Activated CD4-positive, alpha-beta T cell treated with anti-CD3 and anti-CD28 coated beads, Interleukin-2, Interleukin-6, amounts not matched to agents 100 ng/mL and 50 ng/mL, durations not matched to agents 16 hours and 8 hours (primary cell): ENCODE measurements at regions not wholly inside any gene's neighbourhood (a gene's known extent, or its start where the extent isn't known, plus 50 kb on each side); places are given as distances from the start of the nearest gene placed in this dataset.
"Not testable (repeated sequence)": the region's sequence is repeated elsewhere in the genome, so short reads cannot be mapped to it uniquely, and the experiment has no call there.

Experiments
- DNase-seq: peaks from one replicate; pipeline ENCODE4 v3.0.0-alpha.2; 2020

DNA sequence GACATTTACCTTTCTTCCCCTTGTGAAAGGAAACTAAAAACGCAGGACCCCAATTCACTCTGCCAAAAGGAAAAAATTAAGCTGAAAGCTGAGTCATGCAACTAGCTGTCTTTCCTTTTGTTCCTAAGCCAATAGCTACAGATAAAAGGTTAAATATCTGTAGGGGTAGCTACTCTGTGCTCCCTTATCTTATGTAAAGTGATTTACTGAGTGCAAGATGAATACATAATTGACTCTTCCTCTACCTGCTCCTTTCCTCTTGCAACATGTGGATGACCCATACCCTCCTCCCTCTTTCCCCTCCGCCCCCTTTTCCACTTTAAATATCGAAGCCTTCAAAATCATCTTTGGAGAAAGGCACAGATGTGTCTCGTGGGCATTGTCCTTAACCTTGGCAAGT, 68.0 kb upstream of the ZNF157 start:
- no peak for DNase-seq

GRCh38 chrX:47306471-47307023, 63.8 kb upstream of the ZNF157 start:
- DNase-seq: not testable (repeated sequence)

- DNase-seq: peak; percentile 62
Measured at GRCh38 chrX:47311932-47312774, 58.2 kb upstream of the ZNF157 start.

DNA sequence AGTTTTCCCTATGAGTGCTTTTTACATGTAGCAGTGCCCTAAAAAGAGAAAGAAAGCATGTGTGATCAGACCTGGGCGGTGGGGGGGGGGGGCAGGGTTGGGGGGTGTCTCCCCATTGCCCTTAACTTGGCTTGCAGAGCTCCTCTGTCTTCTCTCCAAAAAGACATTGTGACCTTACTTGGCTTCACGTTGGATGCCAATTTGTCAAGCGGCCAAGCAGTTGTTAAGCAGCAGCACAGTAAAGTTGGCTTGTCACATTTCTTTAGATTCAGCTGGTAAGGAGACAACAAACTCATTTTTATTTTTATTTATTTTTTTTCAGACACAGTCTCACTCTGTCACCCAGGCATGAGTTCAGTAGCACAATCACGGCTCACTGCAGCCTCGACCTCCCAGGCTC, 57.3 kb upstream of the ZNF157 start:
- no peak for DNase-seq

DNA sequence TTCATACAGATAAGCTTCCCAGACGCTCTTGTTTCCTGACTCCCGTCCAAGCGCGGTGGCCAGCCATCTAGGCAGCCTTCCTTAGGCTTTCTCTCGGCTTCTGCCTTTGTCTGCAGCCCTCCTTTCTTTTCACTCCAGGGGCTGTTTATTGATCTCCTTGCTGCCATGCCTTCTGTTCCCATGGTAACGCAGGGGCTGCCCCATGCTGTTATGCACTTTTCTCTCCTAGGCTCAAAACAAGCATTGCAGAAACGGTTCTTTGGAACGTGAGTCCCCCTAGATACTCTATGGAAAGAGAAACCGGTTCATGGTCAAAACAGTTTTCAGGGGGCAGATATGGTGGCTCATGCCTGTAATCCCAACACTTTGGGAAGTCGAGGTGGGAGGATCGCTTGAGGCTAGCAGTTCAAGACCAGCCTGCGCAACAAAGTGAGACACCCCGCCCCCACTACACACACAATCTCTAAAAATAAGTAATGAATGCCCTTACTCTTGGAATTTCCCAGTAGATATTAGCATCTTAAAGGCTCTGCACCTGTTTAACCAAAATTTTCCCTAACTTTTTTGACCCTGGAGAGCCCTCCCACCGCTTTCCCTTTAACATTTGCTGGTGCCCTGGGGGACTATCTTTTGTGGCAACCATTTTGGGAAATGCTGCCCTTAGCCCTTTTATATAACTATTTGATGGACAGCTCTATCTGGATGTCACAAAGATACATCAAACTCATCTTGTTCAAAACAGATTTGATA, 53.9 kb upstream of the ZNF157 start:
- no peak for DNase-seq
